ENCODE measurements at regions not wholly inside any gene's neighbourhood (a gene's known extent, or its start where the extent isn't known, plus 50 kb on each side); places are given as distances from the start of the nearest gene placed in this dataset.

DNA sequence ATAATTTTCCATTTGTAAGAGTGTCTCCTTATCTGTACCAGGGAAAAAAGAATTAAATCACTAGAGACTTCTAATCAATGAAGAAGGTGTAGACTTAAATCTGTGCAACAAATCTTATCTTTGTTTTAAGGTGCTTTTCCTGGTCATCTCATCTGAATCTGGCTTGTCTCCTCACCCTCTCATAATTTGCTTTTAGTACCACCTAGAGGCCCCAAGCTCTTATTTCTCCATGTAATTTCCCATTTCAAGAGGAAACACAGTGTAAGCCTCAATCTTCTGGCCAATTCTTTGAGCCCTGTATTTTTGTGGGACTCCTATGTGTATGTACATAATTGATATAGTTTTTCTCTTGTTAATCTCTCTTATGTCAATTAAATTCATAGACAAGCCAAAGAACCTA, 1975.3 kb upstream of the CDH6 start (continued):
- TF ChIP-seq CBX8 (IDR thresholded peaks at IDR 0.05; ENCODE audit: borderline replicate concordance, low read depth, low read length): no peak

DNA sequence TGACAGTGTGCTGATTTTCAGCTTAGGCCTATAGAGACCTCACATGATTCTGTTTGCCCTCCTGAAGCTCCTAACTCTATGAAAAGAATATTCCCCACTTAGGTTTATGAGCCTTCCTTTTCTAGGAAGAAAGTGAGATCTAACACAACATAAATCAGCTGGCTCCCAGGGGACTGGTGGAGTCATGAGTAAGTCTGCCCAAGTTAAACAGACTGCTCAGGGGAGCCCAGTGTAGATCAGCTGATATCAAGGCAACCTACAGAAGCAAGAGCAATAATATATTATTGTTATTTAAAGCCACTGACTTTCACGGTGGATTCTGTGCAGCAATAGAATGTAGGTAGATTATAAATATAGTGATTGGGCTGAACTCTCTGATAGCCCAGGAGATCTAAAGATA, 1978.6 kb upstream of the CDH6 start:
- H4K8ac ChIP-seq (ENCODE audit: extremely low read depth, insufficient read depth, low read length): no peak overlapping the region
- no peak overlapping the region for H3K4me3 ChIP-seq (ENCODE audit: extremely low read depth in 1 of 4, insufficient read depth in 2 of 4, low read depth in 3 of 4, low read length in 4 of 4)
- no peak overlapping the region for H3K4ac ChIP-seq (replicated peaks; ENCODE audit: insufficient read length, low read depth, low read length)
- no peak overlapping the region for H2BK15ac ChIP-seq (ENCODE audit: low read length)
- H3K23me2 ChIP-seq (ENCODE audit: low read depth, low read length): no peaks in the 10 kb centered on the region
- H2BK20ac ChIP-seq (ENCODE audit: low read length): no peak overlapping the region
- H4K20me1 ChIP-seq (replicated peaks in 1 of 2; ENCODE audit: control insufficient read depth in 1 of 2, insufficient read depth in 2 of 2, low read length in 2 of 2): no peaks in the 10 kb centered on the region
- no peak overlapping the region for H3K56ac ChIP-seq (replicated peaks; ENCODE audit: insufficient read length, low read depth, low read length)
- no peak overlapping the region for H2BK12ac ChIP-seq (ENCODE audit: low read depth, low read length)
- H3K27me3 ChIP-seq (replicated peaks in 1 of 4; ENCODE audit: control insufficient read depth in 3 of 4, extremely low read depth in 1 of 4, insufficient read depth in 3 of 4, low read length in 3 of 4): no peaks in the 10 kb centered on the region
- H2AK5ac ChIP-seq (ENCODE audit: low read depth, low read length): no peak overlapping the region
- H4K5ac ChIP-seq (ENCODE audit: insufficient read length, low read depth, low read length): no peak overlapping the region
- no peak overlapping the region for H3K9ac ChIP-seq (replicated peaks in 1 of 4; ENCODE audit: extremely low read depth in 1 of 4, low read depth in 3 of 4, low read length in 3 of 4)
- no peak overlapping the region for H2BK5ac ChIP-seq (ENCODE audit: low read depth, low read length)
- POLR2A ChIA-PET (ENCODE audit: partially characterized antibody): no interaction called here
- H3K9me3 ChIP-seq (ENCODE audit: insufficient read depth in 2 of 2, low read depth in 1 of 2, low read length in 1 of 2): no peaks in the 10 kb centered on the region
- CTCF ChIA-PET (ENCODE audit: partially characterized antibody): no interaction called here
- H3K36me3 ChIP-seq (ENCODE audit: control insufficient read depth in 2 of 4, insufficient read depth in 4 of 4, low read length in 3 of 4): no peaks in the 10 kb centered on the region
- H3K4me1 ChIP-seq (replicated peaks in 1 of 4; ENCODE audit: control insufficient read depth in 3 of 4, insufficient read depth in 4 of 4, low read length in 3 of 4): peaks cover 0 to 4% (median 0%) of the 10 kb centered on the region in 4 experiments; a peak in 1 of 7 replicates
- no peak overlapping the region for H3K4me2 ChIP-seq (ENCODE audit: insufficient read depth in 1 of 2, low read depth in 2 of 2, low read length in 2 of 2)
- no peak overlapping the region for H3K14ac ChIP-seq (ENCODE audit: insufficient read length)
- FAIRE-seq (no peak), DNase-seq (ENCODE audit: low read depth in 1 of 2, low spot score in 2 of 2) (no peak)
- H3K18ac ChIP-seq (ENCODE audit: extremely low read depth, low read length): no peak overlapping the region
- H3K27ac ChIP-seq (ENCODE audit: low read depth, low read length): no peak overlapping the region
- H2AFZ ChIP-seq (ENCODE audit: low read length): no peak overlapping the region
- WGBS, 2 experiments (ENCODE audit: extremely low coverage in 1 of 2, insufficient coverage in 1 of 2, insufficient read length in 1 of 2, insufficient replicate concordance in 2 of 2, low coverage in 1 of 2, low lambda C conversion rate in 2 of 2, missing lambda C conversion rate in 1 of 2): 95% methylated on average over 1 of the region's 1 CpG; no CpG with 5 or more reads in 1 of the 2 experiments
- H3K23ac ChIP-seq (ENCODE audit: insufficient read length): no peak overlapping the region
- TF ChIP-seq SRF (IDR thresholded peaks at IDR 0.05; ENCODE audit: low read depth, low read length) (no peak), POLR2A (IDR thresholded peaks at IDR 0.05; ENCODE audit: control extremely low read depth in 1 of 2, low read depth in 2 of 2, low read length in 2 of 2) (no peak), SUZ12 (IDR thresholded peaks at IDR 0.05; ENCODE audit: low read length) (no peak)
- H3K79me1 ChIP-seq (ENCODE audit: low read depth, low read length): no peaks in the 10 kb centered on the region
- no peaks in the 10 kb centered on the region for H3K79me2 ChIP-seq (ENCODE audit: control insufficient read depth in 1 of 2, insufficient read depth in 2 of 2, low read length in 2 of 2)
- H4K91ac ChIP-seq (replicated peaks; ENCODE audit: insufficient read length, low read length): no peak overlapping the region
- no peak overlapping the region for H2BK120ac ChIP-seq (replicated peaks; ENCODE audit: low read depth, low read length)

Measured in H1 (cell line).